Endothelial cell of umbilical vein (primary cell): ENCODE measurements at regions not wholly inside any gene's neighbourhood (a gene's known extent, or its start where the extent isn't known, plus 50 kb on each side); places are given as distances from the start of the nearest gene placed in this dataset.

Source experiments
- BruUV-seq: library from RNA; stranded (reverse); fragments of 400-500 nt; replicated peaks from 2 replicates; lab custom pipeline; 2021; lab: Mats Ljungman, UMichigan
- CTCF ChIA-PET: fragments of 300-600, 350-600 bp; sonication (Branson Sonifier 250); formaldehyde crosslinking; loops from one replicate; lab custom pipeline; 2021; ENCODE audit warnings: antibody characterized with exemption, inconsistent platforms; lab: Charles Lee
- POLR2A ChIA-PET: fragments of 300-600, 350-600 bp; sonication (Branson Sonifier 250); formaldehyde crosslinking; loops from one replicate; lab custom pipeline; 2021; ENCODE audit warnings: antibody characterized with exemption, inconsistent platforms; lab: Charles Lee
- DNase-seq: peaks from one replicate; pipeline ENCODE4 v3.0.0-alpha.2; 2011; ENCODE audit warnings: low read depth, low spot score
- FAIRE-seq: peaks from 2 replicates; lab custom pipeline; 2011; peaks lifted over from hg19 to GRCh38; lab: Jason Lieb, UNC
- H2AFZ ChIP-seq: 2 replicates; pipeline ENCODE4 v1.6.0; 2012; ENCODE audit warnings: low read depth, low read length, control low read depth, inconsistent platforms
- H3K27ac ChIP-seq: 2 replicates; pipeline ENCODE4 v1.5.1; 2011; ENCODE audit warnings: low read depth, mild to moderate bottlenecking, control low read depth, low read length, moderate library complexity; ENCODE audit not compliant: insufficient read depth
- H3K27me3 ChIP-seq, 2 experiments: 2 replicates each; pipeline versions ENCODE4 v1.6.0 to v1.6.1; 2011; ENCODE audit warnings: low read length in 2 of 2, mixed read lengths in 1 of 2; ENCODE audit not compliant: control insufficient read depth in 2 of 2, insufficient read depth in 2 of 2
- H3K36me3 ChIP-seq, 2 experiments: 2 replicates in 1 of 2; 3 replicates in 1 of 2; pipeline ENCODE4 v1.5.1; 2011; ENCODE audit warnings: low read length in 2 of 2, mild to moderate bottlenecking in 1 of 2, moderate library complexity in 1 of 2; ENCODE audit not compliant: control insufficient read depth in 2 of 2, insufficient read depth in 2 of 2; ENCODE audit errors: extremely low read depth in 1 of 2
- H3K4me1 ChIP-seq: 3 replicates; pipeline ENCODE4 v1.5.1; 2011; ENCODE audit warnings: mild to moderate bottlenecking, low read length; ENCODE audit not compliant: control insufficient read depth, insufficient read depth; ENCODE audit errors: extremely low read depth
- H3K4me2 ChIP-seq: 2 replicates; pipeline ENCODE4 v1.6.1; 2011; ENCODE audit warnings: low read length, control low read depth, mixed read lengths; ENCODE audit not compliant: insufficient read depth
- H3K4me3 ChIP-seq, 3 experiments: fragments of 200-600 bp in 1 of 3; sonication (generic), shearing (Covaris generic) in 1 of 3; replicated peaks in 1 of 3; 2 replicates each; pipeline ENCODE4 v1.5.1; 2011 to 2016; ENCODE audit warnings: control low read depth in 3 of 3, low read length in 3 of 3, mild to moderate bottlenecking in 2 of 3, inconsistent platforms in 1 of 3, low read depth in 1 of 3, moderate library complexity in 1 of 3; ENCODE audit not compliant: insufficient read depth in 1 of 3
- H3K79me2 ChIP-seq: 2 replicates; pipeline ENCODE4 v1.6.0; 2012; ENCODE audit warnings: low read length, inconsistent platforms; ENCODE audit not compliant: control insufficient read depth, insufficient read depth
- H3K9ac ChIP-seq: replicated peaks from 2 replicates; pipeline ENCODE3; 2011; ENCODE audit warnings: low read length, control low read depth; ENCODE audit not compliant: insufficient read depth; ENCODE audit errors: extremely low read depth
- H3K9me1 ChIP-seq: replicated peaks from 3 replicates; pipeline ENCODE4 v1.6.0; 2011; ENCODE audit warnings: mild to moderate bottlenecking, low read length; ENCODE audit not compliant: control insufficient read depth, insufficient read depth; ENCODE audit errors: extremely low read depth
- H3K9me3 ChIP-seq: replicated peaks from 2 replicates; pipeline ENCODE4 v1.5.1; 2012; ENCODE audit warnings: low read length, inconsistent platforms; ENCODE audit not compliant: control insufficient read depth, insufficient read depth
- H4K20me1 ChIP-seq: replicated peaks from 2 replicates; pipeline ENCODE3; 2011; ENCODE audit warnings: mild to moderate bottlenecking, low read length; ENCODE audit not compliant: control insufficient read depth, insufficient read depth; ENCODE audit errors: extremely low read depth
- EZH2 ChIP-seq: IDR thresholded peaks from 2 replicates; pipeline ENCODE4 v1.6.1; 2012; ENCODE audit warnings: borderline replicate concordance, low read depth, mild to moderate bottlenecking, moderate library complexity, low read length, inconsistent platforms; ENCODE audit not compliant: severe bottlenecking
- FOS ChIP-seq: IDR thresholded peaks from 2 replicates; pipeline ENCODE4 v1.6.1; 2011; ENCODE audit warnings: mild to moderate bottlenecking, low read length, moderate library complexity, borderline replicate concordance; ENCODE audit not compliant: insufficient read depth
- GATA2 ChIP-seq: IDR thresholded peaks from 2 replicates; pipeline ENCODE4 v1.7.0; 2011; ENCODE audit warnings: low read depth, mild to moderate bottlenecking, moderate library complexity, mixed read lengths, low read length; ENCODE audit not compliant: insufficient read length, insufficient read depth
- JUN ChIP-seq: IDR thresholded peaks from 2 replicates; pipeline ENCODE4 v1.6.1; 2011; ENCODE audit warnings: borderline replicate concordance, low read depth; ENCODE audit not compliant: insufficient read length, insufficient read depth
- MAX ChIP-seq: IDR thresholded peaks from 2 replicates; pipeline ENCODE4 v1.6.1; 2011; ENCODE audit not compliant: insufficient read depth, insufficient read length
- MYC ChIP-seq: IDR thresholded peaks from one replicate; pipeline ENCODE4 v1.6.1; 2011; ENCODE audit warnings: mild to moderate bottlenecking, low read depth, low read length
- POLR2A ChIP-seq: IDR thresholded peaks from 2 replicates; pipeline ENCODE4 v1.6.1; 2012; ENCODE audit warnings: low read depth, mild to moderate bottlenecking, control low read depth, low read length
- POLR2AphosphoS5 ChIP-seq: IDR thresholded peaks from 2 replicates; pipeline ENCODE4 v1.6.1; 2012; ENCODE audit warnings: low read depth, mild to moderate bottlenecking, control low read depth, low read length, moderate library complexity; ENCODE audit not compliant: insufficient read depth
- dilution Hi-C: fragments of 300-500 bp; cut with MboI; formaldehyde crosslinking; loops from one replicate; pipeline ENCODE4 v1.15.0; 2019; ENCODE audit warnings: low sequenced_read_pairs; ENCODE audit not compliant: extremely low pct_ligation_motif_present
- intact Hi-C: fragments of 100-400 bp; cut with micrococcal nuclease; formaldehyde crosslinking; loops from one replicate; pipeline ENCODE4 v1.10.0; 2022
- TF ChIP-seq, protein P1 (sequence below), 2 donors: IDR thresholded peaks; 1 replicate in 1 of 2; 2 replicates in 1 of 2; pipeline ENCODE4 v1.5.1; 2011; ENCODE audit warnings: low read length in 2 of 2, mild to moderate bottlenecking in 2 of 2, moderate library complexity in 2 of 2, control low read depth in 1 of 2, inconsistent platforms in 1 of 2, low read depth in 1 of 2; ENCODE audit not compliant: insufficient read depth in 1 of 2; ENCODE audit errors: extremely low read depth in 1 of 2

DNA sequence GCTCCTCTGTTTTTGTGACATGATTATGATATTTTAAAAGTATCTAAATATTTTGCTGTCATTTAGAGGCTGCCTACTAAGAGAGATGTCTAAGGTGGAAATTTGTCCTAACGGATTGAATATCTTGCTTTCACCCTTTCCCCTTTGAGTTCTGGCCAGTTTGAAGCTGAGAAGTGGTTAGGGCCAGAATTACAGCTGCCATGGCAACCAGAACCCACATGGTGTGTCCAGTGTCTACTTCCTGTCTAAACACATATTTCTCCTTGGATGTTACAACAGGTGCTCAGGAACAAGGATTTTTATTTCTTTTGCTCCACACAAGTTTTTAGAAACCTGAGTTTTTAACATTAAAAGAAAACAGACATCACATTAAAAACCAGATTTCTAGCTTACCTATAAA lies 335.1 kb upstream of the OR4E1 start:
- H4K20me1 ChIP-seq = no peaks in the 10 kb centered on the region
- no peaks in the 10 kb centered on the region for H3K36me3 ChIP-seq
- ChIA-PET CTCF (interaction anchor here (1.5 to 1.9 kb wide), 2 partner anchors 11 to 31 kb away, joined by 6 to 11 read pairs; no protein-coding TSS in a partner anchor), POLR2A (no interaction called here)
- H3K9ac ChIP-seq = no peak overlapping the region
- intact Hi-C loops = no loop called here
- no peaks in the 10 kb centered on the region for H3K4me1 ChIP-seq
- H3K9me1 ChIP-seq = no peaks in the 10 kb centered on the region
- FAIRE-seq (no peak), DNase-seq (no peak)
- H3K27ac ChIP-seq = no peak overlapping the region
- dilution Hi-C loops = no loop called here
- H3K4me2 ChIP-seq = no peak overlapping the region
- H3K79me2 ChIP-seq = no peaks in the 10 kb centered on the region
- peaks cover 2 to 11% of the 10 kb centered on the region in 2 experiments for H3K27me3 ChIP-seq
- BruUV-seq = no TSS peak
- no peak overlapping the region for H3K4me3 ChIP-seq
- TF ChIP-seq GATA2 (no peak), MAX (no peak), POLR2AphosphoS5 (no peak), EZH2 (no peak), POLR2A (no peak), JUN (no peak), MYC (no peak), FOS (no peak)
- TF ChIP-seq, protein P1, sequence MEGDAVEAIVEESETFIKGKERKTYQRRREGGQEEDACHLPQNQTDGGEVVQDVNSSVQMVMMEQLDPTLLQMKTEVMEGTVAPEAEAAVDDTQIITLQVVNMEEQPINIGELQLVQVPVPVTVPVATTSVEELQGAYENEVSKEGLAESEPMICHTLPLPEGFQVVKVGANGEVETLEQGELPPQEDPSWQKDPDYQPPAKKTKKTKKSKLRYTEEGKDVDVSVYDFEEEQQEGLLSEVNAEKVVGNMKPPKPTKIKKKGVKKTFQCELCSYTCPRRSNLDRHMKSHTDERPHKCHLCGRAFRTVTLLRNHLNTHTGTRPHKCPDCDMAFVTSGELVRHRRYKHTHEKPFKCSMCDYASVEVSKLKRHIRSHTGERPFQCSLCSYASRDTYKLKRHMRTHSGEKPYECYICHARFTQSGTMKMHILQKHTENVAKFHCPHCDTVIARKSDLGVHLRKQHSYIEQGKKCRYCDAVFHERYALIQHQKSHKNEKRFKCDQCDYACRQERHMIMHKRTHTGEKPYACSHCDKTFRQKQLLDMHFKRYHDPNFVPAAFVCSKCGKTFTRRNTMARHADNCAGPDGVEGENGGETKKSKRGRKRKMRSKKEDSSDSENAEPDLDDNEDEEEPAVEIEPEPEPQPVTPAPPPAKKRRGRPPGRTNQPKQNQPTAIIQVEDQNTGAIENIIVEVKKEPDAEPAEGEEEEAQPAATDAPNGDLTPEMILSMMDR (IDR thresholded peaks at IDR 0.05; ENCODE audit: extremely low read depth in 1 of 2, insufficient read depth in 1 of 2, low read depth in 1 of 2, low read length in 2 of 2) = no peak
- no peaks in the 10 kb centered on the region for H3K9me3 ChIP-seq
- no peak overlapping the region for H2AFZ ChIP-seq
